ENCODE measurements at regions not wholly inside any gene's neighbourhood (a gene's known extent, or its start where the extent isn't known, plus 50 kb on each side); places are given as distances from the start of the nearest gene placed in this dataset.

DNA sequence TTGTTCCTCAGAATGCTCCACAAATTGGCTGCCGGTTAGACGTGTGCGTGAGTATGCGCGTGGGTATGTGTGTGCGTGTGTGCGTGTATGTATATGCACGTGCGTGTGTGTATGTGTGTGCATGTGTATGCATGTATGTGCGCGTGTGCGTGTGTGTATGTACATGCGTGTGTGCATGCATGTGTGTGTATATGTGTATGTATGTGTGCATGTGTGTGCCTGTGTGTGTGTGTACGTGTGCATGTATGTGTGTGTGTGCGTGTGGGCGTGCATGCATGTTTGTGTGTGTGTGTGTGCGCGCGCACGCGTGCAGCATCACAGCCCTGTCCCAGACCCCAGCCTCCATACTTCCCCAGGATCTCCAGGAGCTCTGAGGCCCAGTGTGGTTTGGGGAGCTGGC lies 183.1 kb upstream of the IER5L start:
- H3K36me3 Mint-ChIP-seq: no peaks in the 10 kb centered on the region
- POLR2A ChIA-PET: no interaction called here
- intact Hi-C loops (cut with micrococcal nuclease): no loop called here
- DNase-seq: no peak
- no peak overlapping the region for H3K4me3 Mint-ChIP-seq
- CTCF ChIA-PET: interaction anchor here (1.1 to 1.3 kb wide), 2 partner anchors 10 to 219 kb away, joined by 3 to 4 read pairs; no protein-coding TSS in a partner anchor
- no peak overlapping the region for H3K27ac Mint-ChIP-seq
- H3K9me3 Mint-ChIP-seq: peaks cover 1% of the 10 kb centered on the region
- no peaks in the 10 kb centered on the region for H3K4me1 Mint-ChIP-seq (ENCODE audit: low read depth)
- peaks cover 5% of the 10 kb centered on the region for H3K27me3 Mint-ChIP-seq

- Mint-ChIP-seq H3K4me1 (ENCODE audit: low read depth) (no peaks in the 10 kb centered on the region), H3K27me3 (peaks cover 5% of the 10 kb centered on the region), H3K27ac (no peak overlapping the region), H3K4me3 (no peak overlapping the region), H3K36me3 (no peaks in the 10 kb centered on the region), H3K9me3 (peaks cover 12% of the 10 kb centered on the region)
- POLR2A ChIA-PET: no interaction called here
- intact Hi-C loops (cut with micrococcal nuclease): no loop called here
- no peak for DNase-seq
- CTCF ChIA-PET: interaction anchor here (0.7 to 1.3 kb wide), 3 partner anchors 11 to 217 kb away, joined by 3 to 4 read pairs (median 3); no protein-coding TSS in a partner anchor
Measured at GRCh38 chr9:129359916-129360536, 182.0 kb upstream of the IER5L start.

DNA sequence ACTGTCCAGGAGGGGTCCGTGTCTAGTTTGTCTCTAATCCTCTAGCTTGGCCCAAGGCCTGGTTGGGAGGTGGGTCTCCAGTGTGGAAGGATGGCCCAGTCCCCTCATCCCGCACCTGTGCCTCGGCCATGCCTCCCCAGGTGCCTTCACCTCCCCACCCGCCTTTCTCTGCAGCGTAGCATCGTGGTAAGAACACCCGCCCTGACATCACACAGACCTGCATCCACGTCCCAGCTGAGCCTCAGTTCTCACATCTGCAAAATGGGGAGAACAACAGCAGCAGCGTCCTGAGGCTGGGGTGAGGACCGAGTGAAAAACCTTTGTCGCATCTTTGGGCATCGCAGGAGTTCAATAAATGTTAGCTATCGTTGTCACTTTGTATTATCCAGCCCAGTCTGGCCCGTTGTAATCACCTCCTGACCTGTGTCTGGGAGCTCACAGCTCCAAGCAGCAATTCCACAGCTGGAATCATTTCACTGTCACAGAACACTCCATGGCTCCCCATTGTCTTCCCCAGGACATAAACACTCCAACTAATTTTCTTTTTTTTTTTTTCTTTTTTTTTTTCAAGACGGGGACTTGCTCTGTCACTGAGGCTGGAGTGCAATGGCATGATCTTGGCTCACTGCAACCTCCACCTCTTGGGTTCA lies 181.2 kb upstream of the IER5L start:
- Mint-ChIP-seq H3K27ac (no peak overlapping the region), H3K36me3 (no peaks in the 10 kb centered on the region), H3K9me3 (peaks cover 13% of the 10 kb centered on the region), H3K4me1 (ENCODE audit: low read depth) (no peaks in the 10 kb centered on the region), H3K27me3 (peaks cover 5% of the 10 kb centered on the region), H3K4me3 (no peak overlapping the region)
- POLR2A ChIA-PET: no interaction called here
- no peak for DNase-seq
- CTCF ChIA-PET: interaction anchor here (0.7 to 1.0 kb wide), 3 partner anchors 186 to 220 kb away, joined by 3 read pairs; no protein-coding TSS in a partner anchor
- intact Hi-C loops (cut with micrococcal nuclease): no loop called here

DNA sequence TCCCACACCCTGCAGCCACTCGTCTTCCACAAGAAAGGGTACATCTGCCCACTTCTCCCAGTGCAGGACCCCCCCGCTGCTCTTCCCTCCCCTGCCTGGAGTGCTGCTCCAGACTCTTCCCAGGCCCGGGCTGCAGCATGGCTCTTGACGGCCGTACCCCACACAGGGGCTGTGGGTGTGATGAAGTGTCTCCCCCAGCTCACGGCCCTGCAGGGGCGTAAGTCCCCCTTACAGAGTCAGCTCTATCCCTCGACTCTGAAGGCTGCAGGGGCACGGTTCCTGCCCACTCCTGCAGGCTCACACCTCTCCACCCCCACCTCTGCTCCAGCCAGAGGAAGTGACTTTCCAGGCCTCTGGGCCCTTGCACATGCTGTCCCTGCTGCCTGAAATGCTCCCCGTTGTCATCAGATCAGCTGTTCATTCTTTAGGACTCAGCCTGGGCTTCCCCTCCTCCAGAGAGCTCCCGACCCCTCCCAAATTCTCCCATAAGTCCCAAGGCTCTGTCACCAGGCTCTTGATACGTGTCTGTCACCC lies 180.6 kb upstream of the IER5L start:
- no peak for DNase-seq

GRCh38 chr9:129357773-129358245 lies 179.7 kb upstream of the IER5L start:
- POLR2A ChIA-PET: no interaction called here
- Mint-ChIP-seq H3K9me3 (peaks cover 13% of the 10 kb centered on the region), H3K36me3 (no peaks in the 10 kb centered on the region), H3K4me3 (no peak overlapping the region), H3K27me3 (peaks cover 5% of the 10 kb centered on the region), H3K4me1 (ENCODE audit: low read depth) (no peaks in the 10 kb centered on the region), H3K27ac (no peak overlapping the region)
- CTCF ChIA-PET: no interaction called here
- intact Hi-C loops (cut with micrococcal nuclease): no loop called here
- DNase-seq: no peak

More for the DNA sequence above, 180.6 kb upstream of the IER5L start:
- Mint-ChIP-seq H3K27ac (no peak overlapping the region), H3K4me3 (no peak overlapping the region), H3K9me3 (peaks cover 13% of the 10 kb centered on the region), H3K27me3 (peaks cover 5% of the 10 kb centered on the region), H3K36me3 (no peaks in the 10 kb centered on the region), H3K4me1 (ENCODE audit: low read depth) (no peaks in the 10 kb centered on the region)
- POLR2A ChIA-PET: no interaction called here
- CTCF ChIA-PET: interaction anchor here (0.7 kb wide), 1 partner anchor 219 kb away, joined by 3 read pairs; no protein-coding TSS in a partner anchor
- intact Hi-C loops (cut with micrococcal nuclease): no loop called here

DNA sequence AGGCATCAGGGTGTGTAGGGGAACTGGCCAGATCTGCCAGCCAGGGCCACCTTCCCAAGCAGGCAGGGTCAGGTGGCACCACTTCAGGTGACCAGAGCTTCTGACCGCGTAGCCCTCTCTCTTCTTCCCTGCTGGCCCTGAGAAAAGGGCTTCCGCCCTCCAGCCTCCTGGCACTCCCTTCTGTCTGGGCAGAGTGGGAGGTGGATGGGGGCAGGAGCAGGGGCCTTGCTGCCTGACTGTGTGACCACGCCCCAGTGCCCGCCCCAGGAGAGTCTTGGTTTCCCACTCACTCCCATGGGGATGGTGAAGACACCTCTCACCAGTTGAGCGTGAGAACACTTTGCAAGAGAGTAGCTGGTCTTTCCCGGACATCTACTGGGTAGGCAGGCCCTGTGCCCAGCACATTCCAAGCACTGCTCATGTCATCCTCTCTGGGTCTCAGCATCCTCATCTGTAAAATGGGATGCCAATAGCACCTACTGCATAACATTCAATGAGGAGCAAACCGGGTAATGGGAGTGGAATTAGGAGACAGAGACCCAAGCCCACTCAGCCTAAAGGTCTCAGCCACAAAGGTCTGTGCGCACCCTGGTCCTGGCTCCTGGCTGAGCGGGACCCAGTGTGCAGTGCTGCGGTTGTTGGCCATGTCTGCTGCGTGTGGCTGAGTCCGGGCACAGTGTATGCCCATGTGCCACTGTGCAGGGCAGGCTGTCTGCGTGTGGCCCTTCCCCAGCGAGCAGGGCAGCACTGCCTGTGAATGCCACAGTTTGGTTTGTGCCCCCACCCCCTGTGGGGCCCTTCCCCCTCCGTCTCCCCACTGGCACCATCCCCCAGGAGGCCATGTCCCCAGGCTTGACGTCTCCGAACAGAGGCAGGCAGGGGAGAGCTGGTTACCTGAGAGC lies 179.1 kb upstream of the IER5L start:
- Mint-ChIP-seq H3K4me3 (no peak overlapping the region), H3K27ac (no peak overlapping the region), H3K9me3 (peaks cover 13% of the 10 kb centered on the region), H3K27me3 (peaks cover 5% of the 10 kb centered on the region), H3K36me3 (no peaks in the 10 kb centered on the region), H3K4me1 (ENCODE audit: low read depth) (no peaks in the 10 kb centered on the region)
- CTCF ChIA-PET: no interaction called here
- intact Hi-C loops (cut with micrococcal nuclease): no loop called here
- DNase-seq: no peak
- POLR2A ChIA-PET: no interaction called here

DNA sequence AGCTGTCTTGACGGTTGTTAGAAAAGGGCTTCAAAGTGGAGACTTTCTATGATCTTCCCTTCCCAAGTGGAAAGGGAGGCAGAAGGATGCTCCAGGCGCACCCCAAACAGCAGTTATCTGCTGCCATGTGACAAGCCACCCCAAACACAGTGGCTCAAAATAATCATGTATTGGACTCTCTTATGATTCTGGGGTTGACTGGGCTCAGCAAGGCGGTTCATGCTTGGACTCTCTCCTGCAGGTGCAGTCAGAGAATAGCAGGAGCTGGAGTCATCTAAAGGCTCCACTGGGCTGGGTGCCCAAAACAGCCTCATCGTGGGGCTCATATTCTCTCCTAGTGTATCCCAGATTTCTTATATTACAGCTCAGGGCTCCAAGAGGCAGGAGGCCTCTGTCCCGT lies 177.6 kb upstream of the IER5L start:
- intact Hi-C loops (cut with micrococcal nuclease): no loop called here
- ChIA-PET POLR2A (no interaction called here), CTCF (no interaction called here)
- H3K4me1 Mint-ChIP-seq (ENCODE audit: low read depth): peaks cover 3% of the 10 kb centered on the region
- no peak overlapping the region for H3K4me3 Mint-ChIP-seq
- H3K36me3 Mint-ChIP-seq: no peaks in the 10 kb centered on the region
- peaks cover 13% of the 10 kb centered on the region for H3K9me3 Mint-ChIP-seq
- H3K27me3 Mint-ChIP-seq: peaks cover 4% of the 10 kb centered on the region
- no peak overlapping the region for H3K27ac Mint-ChIP-seq
- DNase-seq: no peak

DNA sequence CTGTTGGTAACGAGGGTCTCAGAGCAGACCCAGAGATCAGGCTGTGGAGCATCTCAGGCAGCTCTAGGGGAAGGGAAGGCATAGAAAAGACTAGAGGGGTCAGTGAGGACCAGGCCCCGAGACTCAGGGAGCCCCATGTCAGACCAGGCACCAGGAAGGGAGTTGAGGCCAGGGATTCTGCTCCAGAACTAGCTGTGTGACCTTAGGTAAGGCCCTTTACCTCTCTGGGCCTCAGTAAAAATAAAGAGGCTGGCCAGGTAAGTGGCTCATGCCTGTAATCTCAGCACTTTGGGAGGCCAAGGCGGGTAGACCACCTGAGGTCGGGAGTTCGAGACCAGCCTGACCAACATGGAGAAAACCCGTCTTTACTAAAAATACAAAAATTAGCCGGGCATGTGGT lies 176.4 kb upstream of the IER5L start:
- no peak for DNase-seq
- Mint-ChIP-seq H3K27ac (no peak overlapping the region), H3K36me3 (no peaks in the 10 kb centered on the region), H3K9me3 (peaks cover 13% of the 10 kb centered on the region), H3K4me3 (no peak overlapping the region), H3K4me1 (ENCODE audit: low read depth) (peaks cover 3% of the 10 kb centered on the region), H3K27me3 (peaks cover 4% of the 10 kb centered on the region)
- intact Hi-C loops (cut with micrococcal nuclease): no loop called here
- ChIA-PET CTCF (no interaction called here), POLR2A (no interaction called here)

DNA sequence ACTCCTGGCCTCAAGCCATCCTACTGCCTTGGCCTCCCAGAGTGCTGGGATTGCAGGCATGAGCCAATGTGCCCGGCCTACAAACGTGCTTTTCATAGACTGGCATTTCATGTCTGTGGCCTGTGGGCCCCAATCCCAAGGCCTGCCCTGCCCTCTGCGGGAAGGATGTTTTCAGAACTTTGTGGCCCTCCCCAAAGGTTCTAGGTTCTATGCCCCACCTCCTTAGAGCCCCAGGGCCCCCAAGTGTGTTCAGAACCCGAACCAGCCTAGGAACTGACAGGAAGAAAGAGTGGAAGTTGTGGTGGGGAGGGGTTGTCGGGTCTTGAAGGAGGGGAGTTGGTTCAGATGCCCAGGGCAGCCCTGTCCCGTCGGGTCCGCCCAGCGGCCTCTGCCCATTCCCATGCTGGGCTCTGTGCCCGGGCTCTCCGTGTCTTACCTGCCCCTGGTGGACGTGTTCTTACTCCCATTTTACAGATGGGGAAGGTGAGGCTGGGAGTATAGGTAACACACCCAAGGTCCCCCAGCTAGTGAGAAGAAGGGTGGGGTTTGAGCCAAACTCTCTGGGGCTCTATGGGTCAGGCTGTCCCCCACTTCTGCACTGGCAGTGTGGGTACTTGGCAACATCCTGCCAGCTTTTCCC lies 175.8 kb upstream of the IER5L start:
- POLR2A ChIA-PET: no interaction called here
- DNase-seq: no peak
- peaks cover 4% of the 10 kb centered on the region for H3K27me3 Mint-ChIP-seq
- peaks cover 3% of the 10 kb centered on the region for H3K4me1 Mint-ChIP-seq (ENCODE audit: low read depth)
- H3K4me3 Mint-ChIP-seq: no peak overlapping the region
- H3K27ac Mint-ChIP-seq: no peak overlapping the region
- intact Hi-C loops (cut with micrococcal nuclease): no loop called here
- H3K9me3 Mint-ChIP-seq: peaks cover 13% of the 10 kb centered on the region
- H3K36me3 Mint-ChIP-seq: no peaks in the 10 kb centered on the region
- CTCF ChIA-PET: no interaction called here

DNA sequence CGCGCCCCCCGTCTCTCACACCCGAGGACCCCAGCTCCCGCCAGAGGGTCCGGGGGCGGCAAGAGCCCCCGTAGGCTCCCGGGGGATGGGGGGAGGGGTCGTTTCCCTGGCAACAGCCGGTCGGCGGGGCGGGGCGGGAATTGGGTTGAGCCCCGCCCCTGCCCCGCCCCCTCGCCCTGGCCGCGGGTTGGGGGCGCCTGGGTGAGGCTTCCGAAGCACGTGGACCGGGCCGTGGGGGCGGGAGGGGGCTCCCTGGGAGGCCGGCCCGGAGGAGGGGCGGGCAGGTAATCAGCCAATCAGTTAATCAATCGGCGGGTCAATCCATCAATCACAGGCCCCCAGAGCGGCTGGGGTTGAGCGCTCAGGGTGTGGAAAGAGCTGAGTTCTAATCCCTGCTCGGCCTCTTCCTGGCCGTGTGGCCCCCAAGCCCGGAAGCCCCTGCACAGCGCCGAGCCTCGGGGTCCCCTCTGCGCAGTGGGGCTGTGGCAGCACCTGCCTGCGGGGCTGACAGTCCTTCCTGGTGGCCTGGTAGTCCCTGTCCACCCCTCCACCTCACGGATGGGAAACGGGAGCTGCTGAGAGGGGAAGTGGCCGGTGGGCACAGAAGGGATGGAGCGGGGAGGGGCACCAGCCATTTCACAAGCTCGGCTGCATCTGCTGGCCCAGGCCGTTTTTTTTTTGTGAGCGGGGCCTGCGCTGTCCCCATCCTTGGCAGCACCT lies 174.2 kb upstream of the IER5L start:
- Mint-ChIP-seq H3K9me3 (peaks cover 13% of the 10 kb centered on the region), H3K4me3 (no peak overlapping the region), H3K27ac (no peak overlapping the region), H3K27me3 (peaks cover 4% of the 10 kb centered on the region), H3K36me3 (no peaks in the 10 kb centered on the region), H3K4me1 (ENCODE audit: low read depth) (peaks cover 3% of the 10 kb centered on the region)
- intact Hi-C loops (cut with micrococcal nuclease): no loop called here
- ChIA-PET CTCF (interaction anchor here (1.1 to 1.2 kb wide), 2 partner anchors 10 to 178 kb away, joined by 3 read pairs; no protein-coding TSS in a partner anchor), POLR2A (no interaction called here)
- DNase-seq: no peak

GRCh38 chr9:129351642-129352145 lies 173.6 kb upstream of the IER5L start:
- Mint-ChIP-seq H3K4me1 (ENCODE audit: low read depth) (peaks cover 5% of the 10 kb centered on the region), H3K4me3 (peak overlapping the region; percentile 35), H3K36me3 (no peaks in the 10 kb centered on the region), H3K27me3 (peaks cover 3% of the 10 kb centered on the region), H3K9me3 (peaks cover 13% of the 10 kb centered on the region), H3K27ac (no peak overlapping the region)
- CTCF ChIA-PET: interaction anchor here (1.1 kb wide), 1 partner anchor 9 kb away, joined by 3 read pairs; no protein-coding TSS in a partner anchor
- intact Hi-C loops (cut with micrococcal nuclease): no loop called here
- POLR2A ChIA-PET: no interaction called here
- DNase-seq: no peak
